IPS-20b (cell line): ENCODE measurements at regions not wholly inside any gene's neighbourhood (a gene's known extent, or its start where the extent isn't known, plus 50 kb on each side); places are given as distances from the start of the nearest gene placed in this dataset.

Experiments used
- H3K27ac ChIP-seq: one replicate; pipeline ENCODE4 v1.5.1; 2013; ENCODE audit warnings: low read length
- H3K27me3 ChIP-seq: 2 replicates; pipeline ENCODE4 v1.6.1; 2013; ENCODE audit warnings: mild to moderate bottlenecking, low read length, inconsistent platforms; ENCODE audit not compliant: insufficient read depth
- H3K36me3 ChIP-seq: 2 replicates; pipeline ENCODE4 v1.6.1; 2013; ENCODE audit warnings: low read depth, mild to moderate bottlenecking, inconsistent platforms, low read length, moderate library complexity; ENCODE audit not compliant: insufficient read depth
- H3K4me1 ChIP-seq: 2 replicates; pipeline ENCODE4 v1.6.1; 2013; ENCODE audit warnings: mild to moderate bottlenecking, control low read depth, inconsistent platforms, low read length, moderate library complexity; ENCODE audit not compliant: insufficient read depth
- H3K4me3 ChIP-seq: 2 replicates; pipeline ENCODE4 v1.5.1; 2013; ENCODE audit warnings: mild to moderate bottlenecking, low read length, inconsistent platforms
- H3K9ac ChIP-seq: 2 replicates; pipeline ENCODE4 v1.6.1; 2013; ENCODE audit warnings: low read depth, mild to moderate bottlenecking, inconsistent platforms, low read length, moderate library complexity
- H3K9me3 ChIP-seq: 2 replicates; pipeline ENCODE4 v1.6.1; 2013; ENCODE audit warnings: mild to moderate bottlenecking, low read depth, low read length, inconsistent platforms; ENCODE audit not compliant: insufficient read depth

DNA sequence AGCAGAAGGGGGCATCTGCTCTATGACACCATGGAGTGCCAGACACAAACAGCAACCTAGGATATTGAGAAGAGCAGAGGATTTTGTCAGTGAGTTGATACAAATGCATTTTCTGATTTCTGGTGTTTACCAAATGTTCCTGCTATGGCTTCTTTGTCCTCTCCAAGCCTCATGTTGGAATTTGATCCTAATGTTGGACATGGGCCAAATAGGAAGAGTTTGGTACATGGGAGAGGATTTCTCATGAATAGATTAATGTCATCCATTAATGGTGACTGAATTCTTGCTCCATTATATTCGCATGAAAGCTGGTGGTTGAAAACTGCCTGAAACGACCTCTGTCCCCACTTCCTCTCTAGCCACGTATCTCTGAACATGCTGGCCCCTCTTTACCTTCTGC is 1002.2 kb upstream of the FLRT2 start:
- Histone ChIP-seq H3K27ac (no peak overlapping the region), H3K4me3 (no peak overlapping the region), H3K9me3 (no peaks in the 10 kb centered on the region), H3K36me3 (no peaks in the 10 kb centered on the region), H3K27me3 (no peaks in the 10 kb centered on the region), H3K4me1 (no peaks in the 10 kb centered on the region), H3K9ac (no peak overlapping the region)

DNA sequence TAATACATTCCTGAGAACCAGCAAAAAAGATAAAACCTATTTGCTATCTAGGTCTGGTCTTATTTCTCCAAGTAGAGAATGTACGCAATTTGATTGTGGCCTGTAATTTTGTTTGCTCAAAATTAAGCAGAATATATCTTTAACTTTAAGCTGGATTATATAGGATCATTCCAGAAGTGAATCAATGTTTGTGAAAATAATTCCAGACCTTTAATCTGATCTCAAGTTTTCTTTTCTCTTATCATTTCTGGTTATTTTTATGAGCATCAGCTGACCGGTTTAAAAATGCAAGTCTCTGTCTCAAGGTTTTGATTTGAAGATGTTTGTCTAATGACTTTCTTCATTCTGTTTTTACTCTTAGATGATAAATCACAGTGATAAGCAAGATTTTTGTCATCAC is 997.9 kb upstream of the FLRT2 start:
- H3K9me3 ChIP-seq = no peaks in the 10 kb centered on the region
- no peak overlapping the region for H3K9ac ChIP-seq
- no peaks in the 10 kb centered on the region for H3K27me3 ChIP-seq
- H3K4me1 ChIP-seq = peaks cover 11% of the 10 kb centered on the region; the same call in 1 of the 2 replicates
- H3K36me3 ChIP-seq = no peaks in the 10 kb centered on the region
- H3K27ac ChIP-seq = no peak overlapping the region
- H3K4me3 ChIP-seq = no peak overlapping the region

DNA sequence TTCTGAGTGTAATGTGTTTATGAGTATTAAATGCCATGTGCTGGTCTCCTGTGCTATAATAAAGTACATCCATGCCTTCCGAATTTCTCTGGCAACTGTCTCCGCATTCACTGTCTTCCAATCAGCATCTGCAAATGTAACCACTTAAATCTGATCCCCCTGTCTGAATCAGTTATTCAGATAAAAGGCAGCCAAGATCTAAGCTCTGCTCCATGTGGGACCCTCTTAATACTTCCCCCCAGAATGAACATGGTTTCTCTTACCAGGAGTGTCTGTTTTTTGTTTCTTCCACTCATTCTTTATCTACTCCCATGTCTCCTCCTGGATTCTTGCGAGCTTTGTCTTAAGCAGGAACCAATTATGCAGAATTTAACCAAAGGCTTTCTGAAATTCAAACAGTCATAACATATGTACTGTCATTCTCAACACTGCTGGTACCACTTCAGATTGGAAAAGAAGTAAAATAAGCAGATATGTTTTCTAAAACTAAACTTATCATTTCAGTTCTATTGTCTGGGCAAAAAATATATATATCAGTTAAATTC is 996.7 kb upstream of the FLRT2 start:
- H3K27ac ChIP-seq = no peak overlapping the region
- H3K36me3 ChIP-seq = no peaks in the 10 kb centered on the region
- no peaks in the 10 kb centered on the region for H3K27me3 ChIP-seq
- no peak overlapping the region for H3K9ac ChIP-seq
- no peak overlapping the region for H3K4me3 ChIP-seq
- no peaks in the 10 kb centered on the region for H3K9me3 ChIP-seq
- H3K4me1 ChIP-seq = peaks cover 11% of the 10 kb centered on the region; the same call in 1 of the 2 replicates

DNA sequence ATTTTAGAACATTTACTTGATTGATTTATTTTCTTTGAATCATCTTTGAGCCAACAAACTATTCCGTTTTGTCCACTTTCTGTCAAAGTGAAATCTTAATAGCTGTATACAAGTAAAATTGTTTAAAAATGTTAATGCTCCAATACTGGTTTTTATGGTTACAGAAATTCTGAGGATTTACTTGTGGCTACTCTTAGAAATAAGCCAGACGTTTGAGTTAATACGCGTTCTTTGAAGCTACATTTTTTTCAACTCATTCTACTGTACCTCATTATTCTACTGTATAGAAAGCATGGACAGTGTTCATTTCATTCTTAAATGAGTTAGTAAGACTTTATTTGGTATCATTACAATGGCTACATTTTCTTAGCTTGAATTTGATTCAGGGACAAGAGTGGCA is 996.2 kb upstream of the FLRT2 start:
- no peaks in the 10 kb centered on the region for H3K36me3 ChIP-seq
- no peaks in the 10 kb centered on the region for H3K27me3 ChIP-seq
- no peak overlapping the region for H3K4me3 ChIP-seq
- H3K27ac ChIP-seq = no peak overlapping the region
- H3K4me1 ChIP-seq = peaks cover 11% of the 10 kb centered on the region; the same call in 1 of the 2 replicates
- no peak overlapping the region for H3K9ac ChIP-seq
- H3K9me3 ChIP-seq = no peaks in the 10 kb centered on the region

DNA sequence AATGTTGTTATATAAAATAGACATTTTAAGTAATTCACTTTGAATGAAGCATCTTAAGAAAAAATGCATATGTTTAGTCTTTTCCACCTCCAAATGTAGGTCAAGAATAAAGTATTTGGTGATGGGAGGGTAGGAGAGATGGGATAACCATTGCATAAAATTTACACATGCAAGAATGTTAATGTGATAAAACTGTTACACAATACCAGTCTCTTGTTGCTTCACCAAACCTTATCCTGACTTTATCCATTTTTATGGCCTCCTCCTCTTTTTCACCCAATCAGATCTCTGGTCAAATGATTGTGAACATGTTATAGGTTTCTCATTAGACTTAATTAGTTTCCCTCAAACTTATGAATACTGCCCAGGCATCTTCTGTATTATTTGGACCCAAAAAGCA is 994.5 kb upstream of the FLRT2 start:
- Histone ChIP-seq H3K27ac (no peak overlapping the region), H3K4me3 (no peak overlapping the region), H3K36me3 (no peaks in the 10 kb centered on the region), H3K9ac (no peak overlapping the region), H3K27me3 (no peaks in the 10 kb centered on the region), H3K4me1 (peaks cover 11% of the 10 kb centered on the region; the same call in 1 of the 2 replicates), H3K9me3 (no peaks in the 10 kb centered on the region)

DNA sequence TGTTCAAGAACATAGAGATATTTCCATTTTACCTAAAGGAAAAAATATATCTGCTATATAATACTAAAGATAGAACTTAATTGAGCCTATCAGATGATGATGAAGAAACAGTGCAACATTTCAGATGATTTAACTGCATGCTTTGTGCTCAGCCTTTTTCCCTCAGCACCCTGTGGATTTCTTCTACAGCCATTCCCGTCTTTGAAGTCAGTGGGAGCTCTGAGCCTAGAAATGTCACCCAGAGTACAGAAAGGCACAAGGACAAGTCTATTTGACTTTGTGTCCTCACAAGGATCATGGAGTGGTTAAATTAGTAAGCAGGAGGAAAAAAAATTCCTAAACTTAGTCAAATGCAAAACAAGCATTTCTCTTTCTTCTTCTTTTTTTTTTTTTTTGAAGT is 994.0 kb upstream of the FLRT2 start:
- H3K9ac ChIP-seq = no peak overlapping the region
- no peaks in the 10 kb centered on the region for H3K27me3 ChIP-seq
- no peak overlapping the region for H3K27ac ChIP-seq
- no peak overlapping the region for H3K4me3 ChIP-seq
- H3K4me1 ChIP-seq = peaks cover 11% of the 10 kb centered on the region; the same call in 1 of the 2 replicates
- H3K36me3 ChIP-seq = no peaks in the 10 kb centered on the region
- H3K9me3 ChIP-seq = no peaks in the 10 kb centered on the region

DNA sequence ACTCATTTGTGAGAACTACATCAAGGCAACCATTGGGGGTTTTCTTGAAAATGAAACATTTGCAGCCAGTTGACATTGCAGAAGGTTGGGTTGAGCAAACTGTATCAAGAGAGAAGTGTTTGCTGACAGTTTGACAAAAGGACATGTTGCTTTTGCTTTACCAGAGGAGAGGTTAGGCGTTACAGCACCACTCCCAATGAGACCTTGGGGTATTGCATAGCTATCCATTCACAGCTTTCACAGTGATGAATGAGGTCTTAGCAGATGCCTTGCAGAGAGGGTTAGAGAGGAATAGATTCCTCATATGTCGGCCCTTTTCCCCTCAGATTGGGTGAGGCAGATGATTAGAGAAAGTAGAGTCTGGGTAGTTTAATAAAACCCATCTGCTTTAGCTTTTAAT is 988.9 kb upstream of the FLRT2 start:
- no peaks in the 10 kb centered on the region for H3K9me3 ChIP-seq

DNA sequence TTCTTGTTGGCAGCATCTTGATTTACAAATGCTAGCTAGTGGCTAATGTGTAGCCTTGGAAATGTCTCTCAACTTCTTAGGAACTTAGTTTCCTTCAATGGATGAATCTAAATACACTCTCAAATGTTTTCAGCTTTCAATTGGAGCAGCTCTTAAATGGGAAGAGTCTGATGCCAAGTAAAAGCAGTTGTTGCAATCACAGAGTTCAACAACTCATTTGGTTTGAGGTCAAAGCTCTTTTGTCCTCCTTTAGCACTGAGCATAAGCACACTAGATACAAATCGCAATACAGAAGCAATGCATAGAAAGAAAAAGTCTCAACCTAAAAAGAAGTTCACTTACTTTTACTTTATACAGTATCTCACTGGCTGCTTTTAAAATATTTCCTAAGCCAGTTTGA is 986.1 kb upstream of the FLRT2 start:
- Histone ChIP-seq H3K27ac (no peak overlapping the region), H3K27me3 (no peaks in the 10 kb centered on the region), H3K36me3 (no peaks in the 10 kb centered on the region), H3K9ac (0 out of 2 replicates have a peak overlapping the region, but pooled peaks have one; percentile 5), H3K4me1 (peaks cover 18% of the 10 kb centered on the region; the same call in 1 of the 2 replicates), H3K9me3 (no peaks in the 10 kb centered on the region), H3K4me3 (no peak overlapping the region)

More for the DNA sequence above, 988.9 kb upstream of the FLRT2 start:
- no peaks in the 10 kb centered on the region for H3K36me3 ChIP-seq
- no peak overlapping the region for H3K9ac ChIP-seq
- peaks cover 22% of the 10 kb centered on the region; the same call in 1 of the 2 replicates for H3K4me1 ChIP-seq
- H3K27me3 ChIP-seq = no peaks in the 10 kb centered on the region
- H3K4me3 ChIP-seq = no peak overlapping the region
- no peak overlapping the region for H3K27ac ChIP-seq

DNA sequence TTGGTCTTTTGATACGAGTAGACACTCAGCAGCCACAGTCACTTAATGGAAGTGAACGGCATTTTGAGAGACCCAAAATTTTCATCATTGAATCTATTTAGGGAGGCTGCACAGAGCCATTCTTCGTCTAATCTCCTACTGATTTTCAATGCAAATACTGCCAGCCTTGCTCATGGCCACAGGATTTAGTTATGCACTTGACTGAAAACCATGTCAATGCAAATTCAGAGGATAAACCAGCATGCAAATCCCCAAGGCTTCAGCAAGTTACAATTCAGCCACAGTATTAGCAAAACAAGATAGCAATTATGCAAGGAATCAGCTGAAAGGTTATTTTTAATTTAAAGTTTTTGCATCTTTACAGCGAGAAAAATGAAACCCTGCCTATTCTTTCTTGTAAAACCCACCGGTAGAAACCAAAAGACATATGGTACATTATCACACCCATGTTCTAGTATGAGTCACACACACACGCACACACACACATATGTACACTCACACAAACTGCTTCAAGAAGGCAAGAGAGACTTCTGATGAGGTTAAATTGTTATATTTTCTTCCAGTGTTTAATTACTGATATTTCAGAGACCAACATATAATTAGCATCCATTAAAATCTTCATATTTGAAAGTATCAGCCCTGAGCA is 985.3 kb upstream of the FLRT2 start:
- Histone ChIP-seq H3K36me3 (no peaks in the 10 kb centered on the region), H3K4me3 (0 out of 2 replicates have a peak overlapping the region, but pooled peaks have one; percentile 2), H3K27ac (no peak overlapping the region), H3K27me3 (no peaks in the 10 kb centered on the region), H3K9me3 (no peaks in the 10 kb centered on the region), H3K4me1 (peaks cover 18% of the 10 kb centered on the region; the same call in 1 of the 2 replicates), H3K9ac (no peak overlapping the region)

DNA sequence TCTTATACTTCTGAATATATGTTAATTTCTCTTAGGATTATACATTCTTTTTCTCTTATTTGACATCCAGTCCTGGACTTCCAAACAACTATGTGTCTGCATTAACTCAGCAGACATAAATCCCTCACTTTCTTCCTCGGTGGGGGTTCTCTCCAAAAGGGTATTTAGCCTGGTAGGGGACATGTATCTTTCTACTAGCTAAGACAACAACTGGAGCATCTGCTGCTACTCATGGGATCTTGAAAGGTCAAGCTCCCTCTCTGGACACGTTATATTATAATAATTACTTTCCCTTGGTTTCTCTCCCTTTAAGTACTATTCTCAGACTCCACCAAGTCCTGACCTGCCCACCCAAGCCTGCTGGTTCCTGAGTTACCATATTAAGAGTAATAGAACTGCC is 983.7 kb upstream of the FLRT2 start:
- Histone ChIP-seq H3K4me1 (peaks cover 18% of the 10 kb centered on the region; the same call in 1 of the 2 replicates), H3K36me3 (no peaks in the 10 kb centered on the region), H3K4me3 (no peak overlapping the region), H3K9me3 (no peaks in the 10 kb centered on the region), H3K27me3 (no peaks in the 10 kb centered on the region), H3K27ac (no peak overlapping the region), H3K9ac (no peak overlapping the region)

DNA sequence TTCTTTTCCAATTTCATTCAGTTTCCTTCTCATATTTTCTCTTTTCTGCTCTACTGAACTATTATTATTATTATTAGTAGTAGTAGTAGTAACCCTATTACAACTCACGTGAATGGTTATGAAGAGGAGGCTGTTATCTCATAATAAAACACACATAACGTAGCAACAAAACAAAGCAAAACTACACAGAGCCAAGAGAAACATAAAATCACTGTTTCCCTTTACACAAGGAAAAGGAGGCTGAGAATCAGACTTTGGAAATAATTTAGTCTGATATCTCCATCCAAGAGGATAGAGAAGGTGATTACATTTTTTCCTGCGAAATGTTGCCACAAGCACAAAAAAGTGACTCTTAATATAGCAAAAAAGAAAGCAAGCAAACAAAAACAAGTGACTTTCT is 975.8 kb upstream of the FLRT2 start:
- Histone ChIP-seq H3K4me1 (no peaks in the 10 kb centered on the region), H3K27ac (no peak overlapping the region), H3K9me3 (no peaks in the 10 kb centered on the region), H3K4me3 (no peak overlapping the region), H3K27me3 (no peaks in the 10 kb centered on the region), H3K9ac (no peak overlapping the region), H3K36me3 (no peaks in the 10 kb centered on the region)

DNA sequence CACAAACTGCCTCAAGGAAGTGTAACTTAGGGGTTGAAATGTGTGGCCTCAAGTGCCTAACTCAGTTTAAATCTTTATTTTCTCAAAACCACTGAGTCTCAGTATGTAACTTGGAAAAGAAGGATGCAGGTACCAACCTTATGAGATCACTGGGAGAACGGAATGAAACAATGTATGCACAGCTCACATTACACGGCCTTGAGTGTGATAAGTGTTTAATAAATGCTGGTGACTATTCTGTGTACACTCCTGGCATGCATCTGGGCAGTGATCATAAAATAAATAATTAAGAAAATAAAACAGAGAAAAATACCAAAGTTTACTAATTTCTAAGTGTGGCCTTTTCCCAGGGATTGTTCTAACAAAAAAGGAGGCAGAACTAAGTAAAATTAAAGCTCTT is 974.5 kb upstream of the FLRT2 start:
- Histone ChIP-seq H3K9ac (no peak overlapping the region), H3K9me3 (no peaks in the 10 kb centered on the region), H3K27me3 (no peaks in the 10 kb centered on the region), H3K27ac (no peak overlapping the region), H3K4me1 (no peaks in the 10 kb centered on the region), H3K36me3 (no peaks in the 10 kb centered on the region), H3K4me3 (no peak overlapping the region)
